ENCODE measurements at regions not wholly inside any gene's neighbourhood (a gene's known extent, or its start where the extent isn't known, plus 50 kb on each side); places are given as distances from the start of the nearest gene placed in this dataset.

DNA sequence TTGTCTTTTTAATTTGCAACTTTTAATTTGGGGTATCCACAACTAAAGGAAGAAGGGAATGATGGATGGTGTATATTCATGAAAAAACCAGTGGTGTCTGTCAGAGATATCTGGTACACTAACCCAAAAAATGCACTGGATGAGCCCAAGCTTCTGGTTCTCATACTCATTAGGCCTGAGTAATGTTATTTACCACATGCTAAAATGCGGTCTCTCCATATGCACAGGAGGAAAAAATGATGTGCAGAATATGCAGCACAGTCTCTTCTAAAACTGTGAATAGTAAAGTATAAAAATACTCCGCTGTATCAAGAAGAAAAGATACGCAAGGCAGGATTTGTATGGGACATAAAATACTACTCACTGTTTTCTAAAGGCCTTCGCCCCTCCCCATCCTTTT is 275.6 kb upstream of the NAV3 start:
- Mint-ChIP-seq H3K4me3 (no peak overlapping the region), H3K9me3 (no peaks in the 10 kb centered on the region), H3K27ac (no peak overlapping the region), H3K4me1 (no peaks in the 10 kb centered on the region), H3K27me3 (ENCODE audit: insufficient read depth) (no peaks in the 10 kb centered on the region), H3K36me3 (ENCODE audit: low read depth) (no peaks in the 10 kb centered on the region)
- no peak overlapping the region for H3K27ac ChIP-seq (ENCODE audit: low read depth, low read length)
- H3K4me1 ChIP-seq (ENCODE audit: control insufficient read depth, insufficient read depth, low read length) = no peaks in the 10 kb centered on the region
- no peak for DNase-seq
- 57 to 100% methylated on average over 1 to 3 of the region's 4 CpGs for WGBS, 2 experiments (ENCODE audit: insufficient coverage in 1 of 2, insufficient read length in 1 of 2)
- H3K9me3 ChIP-seq (ENCODE audit: control insufficient read depth, low read length) = no peaks in the 10 kb centered on the region
- no peak overlapping the region for H3K4me3 ChIP-seq (ENCODE audit: low read length)
- no peaks in the 10 kb centered on the region for H3K36me3 ChIP-seq (ENCODE audit: control insufficient read depth, insufficient read depth, low read length)
- no peak overlapping the region for H3K9ac ChIP-seq (ENCODE audit: extremely low read depth, low read length, poor library complexity, severe bottlenecking)
- no peaks in the 10 kb centered on the region for H3K27me3 ChIP-seq (ENCODE audit: control insufficient read depth, insufficient read depth, low read length, poor library complexity, severe bottlenecking)
- TF ChIP-seq, protein P1, sequence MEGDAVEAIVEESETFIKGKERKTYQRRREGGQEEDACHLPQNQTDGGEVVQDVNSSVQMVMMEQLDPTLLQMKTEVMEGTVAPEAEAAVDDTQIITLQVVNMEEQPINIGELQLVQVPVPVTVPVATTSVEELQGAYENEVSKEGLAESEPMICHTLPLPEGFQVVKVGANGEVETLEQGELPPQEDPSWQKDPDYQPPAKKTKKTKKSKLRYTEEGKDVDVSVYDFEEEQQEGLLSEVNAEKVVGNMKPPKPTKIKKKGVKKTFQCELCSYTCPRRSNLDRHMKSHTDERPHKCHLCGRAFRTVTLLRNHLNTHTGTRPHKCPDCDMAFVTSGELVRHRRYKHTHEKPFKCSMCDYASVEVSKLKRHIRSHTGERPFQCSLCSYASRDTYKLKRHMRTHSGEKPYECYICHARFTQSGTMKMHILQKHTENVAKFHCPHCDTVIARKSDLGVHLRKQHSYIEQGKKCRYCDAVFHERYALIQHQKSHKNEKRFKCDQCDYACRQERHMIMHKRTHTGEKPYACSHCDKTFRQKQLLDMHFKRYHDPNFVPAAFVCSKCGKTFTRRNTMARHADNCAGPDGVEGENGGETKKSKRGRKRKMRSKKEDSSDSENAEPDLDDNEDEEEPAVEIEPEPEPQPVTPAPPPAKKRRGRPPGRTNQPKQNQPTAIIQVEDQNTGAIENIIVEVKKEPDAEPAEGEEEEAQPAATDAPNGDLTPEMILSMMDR (conservative IDR thresholded peaks at IDR 0.05) = no peak

DNA sequence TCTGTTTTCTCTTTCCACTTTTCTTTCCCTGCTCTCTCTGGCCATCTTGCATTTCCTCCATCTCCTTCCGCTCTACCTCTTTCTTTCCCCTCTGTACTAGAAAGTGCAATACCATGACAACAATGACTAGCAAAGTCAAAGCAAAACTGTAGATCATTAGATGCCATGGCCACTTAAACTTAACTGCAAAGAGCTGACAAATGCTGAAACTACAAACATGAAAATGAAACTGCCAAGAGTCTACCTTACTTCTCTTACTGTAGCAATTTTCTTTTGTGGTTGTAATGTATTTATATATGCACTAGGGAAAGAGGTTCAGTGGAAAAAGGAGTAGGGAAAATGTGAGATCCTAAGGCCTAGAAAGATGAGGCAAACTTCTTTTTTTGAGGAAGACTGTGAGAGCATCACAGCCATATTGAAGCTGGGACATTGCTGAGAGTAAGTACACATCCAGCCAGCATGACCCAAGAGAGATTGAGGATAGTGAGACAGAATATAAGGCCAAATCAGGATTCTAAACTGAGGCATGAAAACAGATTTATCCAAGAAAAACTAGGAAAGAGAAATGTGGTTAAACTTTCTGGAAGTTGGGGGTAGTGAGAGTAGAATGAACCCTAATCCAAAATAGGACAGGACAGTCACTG is 276.6 kb upstream of the NAV3 start:
- Histone ChIP-seq H3K9me3 (ENCODE audit: control insufficient read depth, low read length) (no peaks in the 10 kb centered on the region), H3K27me3 (ENCODE audit: control insufficient read depth, insufficient read depth, low read length, poor library complexity, severe bottlenecking) (no peaks in the 10 kb centered on the region), H3K36me3 (ENCODE audit: control insufficient read depth, insufficient read depth, low read length) (no peaks in the 10 kb centered on the region), H3K9ac (ENCODE audit: extremely low read depth, low read length, poor library complexity, severe bottlenecking) (no peak overlapping the region), H3K4me3 (ENCODE audit: low read length) (no peak overlapping the region), H3K4me1 (ENCODE audit: control insufficient read depth, insufficient read depth, low read length) (no peaks in the 10 kb centered on the region), H3K27ac (ENCODE audit: low read depth, low read length) (no peak overlapping the region)
- Mint-ChIP-seq H3K9me3 (no peaks in the 10 kb centered on the region), H3K4me3 (no peak overlapping the region), H3K27ac (no peak overlapping the region), H3K4me1 (no peaks in the 10 kb centered on the region), H3K27me3 (ENCODE audit: insufficient read depth) (no peaks in the 10 kb centered on the region), H3K36me3 (ENCODE audit: low read depth) (no peaks in the 10 kb centered on the region)
- DNase-seq = no peak
- TF ChIP-seq, protein P1 (conservative IDR thresholded peaks at IDR 0.05) = no peak
- WGBS, 2 experiments (ENCODE audit: insufficient coverage in 1 of 2, insufficient read length in 1 of 2) = 64 to 90% methylated on average over 1 of the region's 1 CpG

DNA sequence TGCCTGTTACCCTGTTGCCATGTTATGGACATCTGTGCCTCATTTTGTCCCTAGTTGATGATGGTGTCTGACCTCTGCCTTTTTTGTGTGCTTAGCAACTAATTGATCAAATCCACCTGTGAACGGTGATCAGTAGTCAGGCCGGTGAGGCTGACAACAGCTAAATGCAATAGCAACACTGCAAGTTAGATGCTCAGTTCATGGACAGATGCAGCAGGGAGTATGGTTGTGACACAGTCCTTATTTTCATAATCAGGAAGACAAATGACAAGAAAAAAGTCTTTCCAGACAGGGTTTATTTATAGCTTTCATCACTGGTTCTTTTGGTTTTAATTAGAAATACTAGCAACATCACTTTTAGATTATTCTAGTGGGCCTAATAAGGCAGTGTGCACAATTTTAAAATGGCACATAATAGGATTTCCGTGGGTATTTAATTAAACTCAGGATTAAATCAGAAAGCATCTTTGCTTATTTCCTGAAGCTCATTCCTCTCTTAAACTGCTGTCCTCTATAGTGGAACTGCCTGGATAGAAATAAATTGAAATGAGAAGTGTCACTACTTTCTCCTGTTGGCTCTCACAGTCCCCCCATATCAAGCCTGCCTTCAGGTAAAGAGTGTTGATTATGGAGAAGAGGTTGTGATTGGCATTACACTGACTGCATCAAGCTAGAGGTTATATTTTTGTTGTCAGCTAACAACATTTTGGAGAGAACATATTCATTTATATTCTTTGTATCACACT is 281.1 kb upstream of the NAV3 start:
- Histone ChIP-seq H3K9me3 (ENCODE audit: control insufficient read depth, low read length) (no peaks in the 10 kb centered on the region), H3K27me3 (ENCODE audit: control insufficient read depth, insufficient read depth, low read length, poor library complexity, severe bottlenecking) (no peaks in the 10 kb centered on the region), H3K4me1 (ENCODE audit: control insufficient read depth, insufficient read depth, low read length) (no peaks in the 10 kb centered on the region), H3K4me3 (ENCODE audit: low read length) (no peak overlapping the region), H3K36me3 (ENCODE audit: control insufficient read depth, insufficient read depth, low read length) (no peaks in the 10 kb centered on the region), H3K9ac (ENCODE audit: extremely low read depth, low read length, poor library complexity, severe bottlenecking) (no peak overlapping the region), H3K27ac (ENCODE audit: low read depth, low read length) (no peak overlapping the region)
- no peak for DNase-seq
- Mint-ChIP-seq H3K4me3 (no peak overlapping the region), H3K27ac (no peak overlapping the region), H3K27me3 (ENCODE audit: insufficient read depth) (no peaks in the 10 kb centered on the region), H3K9me3 (no peaks in the 10 kb centered on the region), H3K4me1 (no peaks in the 10 kb centered on the region), H3K36me3 (ENCODE audit: low read depth) (no peaks in the 10 kb centered on the region)
- WGBS, 2 experiments (ENCODE audit: insufficient coverage in 1 of 2, insufficient read length in 1 of 2) = 76 to 88% methylated on average over 3 of the region's 3 CpGs
- TF ChIP-seq, protein P1 (conservative IDR thresholded peaks at IDR 0.05) = no peak
